Jurkat, Clone E6-1 (cell line): ENCODE measurements at regions not wholly inside any gene's neighbourhood (a gene's known extent, or its start where the extent isn't known, plus 50 kb on each side); places are given as distances from the start of the nearest gene placed in this dataset.
"Not testable (repeated sequence)": the region's sequence is repeated elsewhere in the genome, so short reads cannot be mapped to it uniquely, and the experiment has no call there.

ENCODE experiments used
- DNase-seq: peaks from one replicate; pipeline ENCODE4 v3.0.0-alpha.2; 2011; ENCODE audit warnings: low read depth, low spot score
- H3K4me3 ChIP-seq: 2 replicates; pipeline ENCODE4 v1.5.1; 2011; ENCODE audit warnings: mild to moderate bottlenecking, low read length, control low read depth, moderate library complexity

DNA sequence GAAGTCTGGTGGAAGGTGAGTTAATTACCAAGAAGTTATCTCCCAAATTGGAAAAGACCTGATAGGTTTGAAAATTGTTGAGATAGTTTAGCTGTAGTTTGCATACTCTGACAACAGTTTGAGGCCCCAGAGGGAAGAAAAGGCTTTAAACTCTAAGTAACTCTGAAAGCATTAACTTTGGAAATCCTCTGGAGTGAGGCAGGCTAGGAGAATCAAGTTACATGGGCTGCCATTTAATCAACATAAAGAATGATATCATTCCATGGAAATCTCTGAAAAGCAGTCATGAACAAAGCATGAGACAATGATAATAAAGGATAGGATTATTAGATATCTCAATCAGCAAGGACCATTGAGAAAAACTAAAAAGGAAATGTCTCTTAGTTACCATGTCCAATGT, 647.1 kb downstream of the ANKRD50 start:
- DNase-seq = no peak
- no peak overlapping the region for H3K4me3 ChIP-seq

DNA sequence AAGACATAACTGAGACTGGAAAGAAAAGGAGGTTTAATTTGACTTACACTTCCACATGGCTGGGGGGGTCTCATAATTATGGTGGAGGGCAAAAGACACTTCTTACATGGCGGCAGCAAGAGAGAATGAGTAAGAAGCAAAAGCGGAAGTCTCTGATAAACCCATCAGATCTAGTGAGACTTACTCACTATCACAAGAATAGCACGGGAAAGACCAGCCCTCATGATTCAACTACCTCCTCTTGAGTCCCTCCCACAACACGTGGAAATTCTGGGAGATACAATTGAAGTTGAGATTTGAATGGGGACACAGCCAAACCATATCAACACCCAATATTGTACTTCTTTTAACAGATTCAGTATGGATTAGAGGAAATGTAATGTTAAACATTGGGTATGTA, 646.6 kb downstream of the ANKRD50 start:
- DNase-seq = no peak
- H3K4me3 ChIP-seq = no peak overlapping the region

DNA sequence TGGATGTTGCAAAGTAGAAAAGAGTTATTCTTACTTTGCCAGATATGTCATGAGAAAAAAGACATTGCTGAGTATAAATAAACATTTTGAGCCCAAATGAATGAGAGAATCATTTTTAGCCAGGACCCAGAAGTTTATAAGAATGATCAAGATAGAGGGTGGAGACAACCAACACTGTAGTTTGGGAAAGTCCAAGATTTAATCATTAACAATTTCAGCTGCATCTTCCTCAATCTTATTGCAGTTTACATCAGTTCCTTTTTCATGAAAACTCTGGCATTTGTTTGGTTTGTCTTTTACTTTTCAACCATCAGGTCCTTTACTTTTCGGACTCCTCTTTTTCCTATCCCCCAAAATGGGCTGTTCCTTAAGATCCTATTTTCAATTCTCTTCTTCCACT, 645.9 kb downstream of the ANKRD50 start:
- no peak for DNase-seq
- H3K4me3 ChIP-seq = no peak overlapping the region

DNA sequence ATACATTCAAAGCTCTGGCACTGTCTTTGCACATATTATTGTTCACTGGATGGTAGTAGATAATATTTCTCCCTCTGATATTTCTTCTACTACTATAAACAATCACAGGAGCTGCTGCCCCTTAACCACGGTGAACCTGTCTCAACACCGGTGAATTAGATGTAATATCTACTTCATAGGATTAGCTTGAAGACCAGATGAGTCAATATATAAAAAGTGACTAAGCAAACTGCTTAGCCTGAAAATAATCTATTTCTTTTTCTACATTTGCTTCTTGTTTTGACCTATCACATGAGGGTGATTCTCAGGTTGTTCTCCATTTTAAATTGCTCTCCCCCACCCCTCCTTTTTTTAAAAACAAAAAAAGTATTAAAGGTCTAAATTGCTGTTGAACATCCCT, 645.5 kb downstream of the ANKRD50 start:
- no peak overlapping the region for H3K4me3 ChIP-seq
- DNase-seq = no peak

DNA sequence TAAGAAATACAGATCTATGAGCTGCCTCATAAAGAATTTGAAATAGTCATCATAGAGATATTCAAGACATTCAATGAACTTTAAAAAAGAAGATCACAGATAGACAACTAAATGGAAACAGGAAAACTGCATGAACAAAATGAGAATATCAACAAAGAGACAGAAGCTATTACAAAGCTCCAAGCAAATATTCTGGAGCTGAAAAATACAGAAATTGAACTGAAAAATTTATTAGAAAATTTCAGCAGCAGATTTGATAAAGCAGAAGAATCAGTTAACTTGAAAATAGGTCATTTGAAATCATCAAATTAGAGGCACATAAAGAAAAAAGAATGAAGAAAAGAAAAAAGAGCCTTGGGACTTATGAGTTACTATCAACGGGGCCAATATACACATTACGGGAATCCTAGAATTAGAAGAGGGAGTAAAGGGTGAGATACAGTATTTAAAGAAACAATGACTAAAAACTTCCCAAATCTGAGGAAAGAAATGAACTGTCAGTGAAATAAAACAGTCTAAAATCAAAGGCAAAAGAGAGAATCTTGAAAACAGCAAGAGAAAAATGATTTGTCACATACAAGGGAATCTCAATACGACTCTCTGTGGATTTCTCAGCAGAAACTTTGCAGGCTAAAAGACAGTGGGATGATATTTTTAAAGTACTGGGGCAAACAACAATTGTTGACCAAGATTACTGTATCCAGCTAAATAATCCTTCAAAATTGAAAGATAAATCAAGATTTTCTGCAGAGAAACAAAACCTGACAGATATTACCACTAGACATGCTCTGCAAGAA, 641.6 kb downstream of the ANKRD50 start:
- no peak overlapping the region for H3K4me3 ChIP-seq
- no peak for DNase-seq

DNA sequence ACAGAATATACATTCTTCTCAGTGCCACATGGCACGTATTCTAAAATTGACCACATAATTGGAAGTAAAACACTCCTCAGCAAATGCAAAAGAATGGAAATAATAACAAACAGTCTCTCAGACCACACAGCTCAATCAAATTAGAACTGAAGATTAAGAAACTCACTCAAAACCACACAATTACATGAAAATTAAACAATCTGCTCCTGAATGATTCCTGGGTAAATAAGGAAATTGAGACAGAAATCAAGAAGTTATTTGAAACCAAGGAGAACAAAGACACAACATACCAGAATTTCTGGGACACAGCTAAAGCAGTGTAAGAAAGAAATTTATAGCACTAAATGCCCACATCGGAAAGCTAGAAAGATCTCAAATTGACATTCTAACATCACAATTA, 637.3 kb downstream of the ANKRD50 start:
- DNase-seq, H3K4me3 ChIP-seq: not testable (repeated sequence)

DNA sequence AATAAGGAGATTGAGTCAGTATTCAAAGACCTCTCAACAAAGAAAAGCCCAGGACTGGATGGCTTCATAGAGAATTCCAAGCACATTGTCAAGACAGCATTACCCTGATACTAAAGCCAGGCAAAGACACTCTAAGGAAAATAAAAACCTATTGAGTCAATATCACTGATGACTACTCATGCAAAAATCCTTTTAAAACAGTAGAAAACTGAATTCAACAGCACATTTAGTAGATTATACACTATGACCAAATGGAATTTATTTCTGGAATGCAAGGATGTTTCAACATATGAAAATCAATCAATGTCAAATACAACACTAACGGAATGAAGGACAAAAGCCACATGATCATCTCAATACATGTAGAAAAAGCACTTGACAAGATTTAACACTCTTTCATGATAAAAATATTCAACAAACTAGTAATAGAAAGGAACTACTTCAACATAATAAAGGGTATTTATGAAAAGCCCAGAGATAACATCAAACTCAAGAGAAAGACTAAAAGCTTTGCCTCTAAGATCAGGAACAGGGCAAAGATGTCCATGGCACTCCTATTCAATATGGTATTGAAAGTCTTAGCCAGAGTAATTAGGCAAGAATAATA, 633.3 kb downstream of the ANKRD50 start:
- H3K4me3 ChIP-seq = no peak overlapping the region
- DNase-seq = no peak

DNA sequence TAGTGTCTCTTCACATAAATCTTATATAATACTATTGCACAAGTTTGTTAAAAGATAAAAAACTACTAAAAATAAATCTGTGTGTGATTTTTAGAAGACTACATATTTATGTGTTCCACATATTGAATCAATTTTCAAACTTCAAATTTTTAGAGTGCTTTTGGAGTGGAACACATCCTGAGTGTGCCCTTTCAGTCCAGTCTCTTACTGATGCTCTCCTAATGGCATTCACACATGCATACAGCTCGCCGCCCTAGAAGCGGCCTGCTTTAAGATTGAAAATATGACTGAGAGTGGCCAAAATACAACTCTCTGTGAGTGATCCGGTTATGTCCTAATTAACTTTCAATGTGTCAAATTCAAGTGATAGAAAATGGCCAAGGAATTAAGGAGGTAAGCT, 628.8 kb downstream of the ANKRD50 start:
- DNase-seq = no peak
- H3K4me3 ChIP-seq = no peak overlapping the region

DNA sequence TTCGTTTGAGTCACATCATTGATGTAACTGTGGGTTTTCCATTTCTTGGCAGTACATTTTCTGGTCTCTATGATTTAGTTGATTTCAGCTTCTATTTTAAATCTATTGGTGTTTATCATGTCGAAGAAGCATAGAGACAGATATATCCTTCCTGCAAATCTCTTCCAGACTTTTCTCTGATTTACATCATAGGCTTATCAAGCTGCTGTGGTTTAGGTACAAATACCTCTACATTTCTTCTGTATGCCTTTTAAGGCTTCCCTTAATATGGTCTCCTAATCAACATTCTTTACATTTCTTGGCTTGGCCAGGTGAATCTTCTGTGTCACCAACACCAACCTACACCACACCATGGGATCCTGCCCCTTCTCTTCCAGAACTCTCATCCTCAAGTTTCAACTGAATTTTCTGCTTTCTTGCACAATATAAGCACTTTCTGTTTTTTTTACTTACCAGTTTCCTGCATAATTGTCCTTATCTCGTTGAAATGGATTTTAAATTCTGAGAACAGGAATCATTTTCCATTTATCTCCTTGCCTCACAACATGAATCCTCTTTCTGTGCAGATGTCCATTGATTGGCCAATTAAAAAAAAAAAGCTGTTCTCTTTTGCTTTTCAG, 626.9 kb downstream of the ANKRD50 start:
- H3K4me3 ChIP-seq = no peak overlapping the region
- DNase-seq = no peak

DNA sequence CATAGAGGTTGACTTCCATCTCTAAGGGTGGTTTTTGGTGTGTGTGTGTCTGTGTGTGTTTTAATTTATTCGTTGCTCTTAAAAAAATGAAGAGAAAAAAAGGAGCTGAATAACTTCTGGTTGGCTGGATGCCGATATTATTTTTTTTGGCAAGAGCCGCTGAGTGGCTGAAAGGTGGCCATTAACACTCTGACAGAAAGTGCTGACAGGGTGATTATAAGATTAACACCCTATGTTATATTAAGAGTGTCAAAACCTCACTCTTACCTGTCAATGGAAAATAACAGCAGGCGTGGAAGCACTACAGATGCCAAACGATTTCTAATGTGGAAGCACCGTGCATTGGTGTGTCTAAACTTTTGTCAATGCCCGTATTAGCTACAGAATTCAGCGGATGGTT, 622.5 kb downstream of the ANKRD50 start:
- DNase-seq = no peak
- no peak overlapping the region for H3K4me3 ChIP-seq

DNA sequence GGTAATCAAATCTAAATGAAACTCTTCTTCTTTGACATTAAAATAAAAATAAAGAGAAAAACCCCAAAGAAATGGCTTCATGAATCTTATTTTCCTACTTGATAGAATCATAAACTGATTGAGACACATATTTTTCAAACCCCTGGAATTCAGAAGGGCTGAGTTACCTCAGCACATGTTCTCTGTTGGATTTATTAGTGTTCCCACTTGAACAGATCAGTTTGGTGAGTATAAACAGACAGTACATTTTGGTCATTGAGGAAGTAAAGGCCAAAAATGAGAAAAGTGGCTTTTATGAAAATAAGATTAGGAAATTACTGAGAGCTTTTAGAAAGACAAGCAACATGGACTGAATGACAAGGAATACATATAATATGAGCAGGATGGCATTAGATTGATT, 620.4 kb downstream of the ANKRD50 start:
- no peak overlapping the region for H3K4me3 ChIP-seq
- DNase-seq = no peak

DNA sequence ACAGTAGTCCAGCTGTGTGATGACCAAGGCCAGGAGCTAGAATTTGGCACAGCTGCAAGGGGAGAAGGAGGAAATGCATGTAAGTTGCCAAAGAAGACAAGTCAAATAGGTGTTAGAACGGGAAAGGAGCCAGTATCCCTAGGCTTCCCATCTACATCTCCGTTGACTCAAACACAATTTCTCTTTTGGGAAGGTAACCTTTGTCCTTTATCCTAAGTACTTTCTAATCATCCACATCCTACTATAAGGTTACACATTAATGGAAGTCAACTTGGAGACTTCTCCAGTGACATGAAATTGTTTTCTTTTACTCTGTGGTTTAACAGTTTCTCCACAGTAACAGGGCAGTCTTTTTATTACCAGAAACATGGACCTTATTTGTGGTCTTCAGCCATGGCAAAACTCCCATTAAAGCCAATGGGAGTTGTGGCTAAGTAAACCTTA, 620.0 kb downstream of the ANKRD50 start:
- no peak for DNase-seq
- H3K4me3 ChIP-seq = no peak overlapping the region

DNA sequence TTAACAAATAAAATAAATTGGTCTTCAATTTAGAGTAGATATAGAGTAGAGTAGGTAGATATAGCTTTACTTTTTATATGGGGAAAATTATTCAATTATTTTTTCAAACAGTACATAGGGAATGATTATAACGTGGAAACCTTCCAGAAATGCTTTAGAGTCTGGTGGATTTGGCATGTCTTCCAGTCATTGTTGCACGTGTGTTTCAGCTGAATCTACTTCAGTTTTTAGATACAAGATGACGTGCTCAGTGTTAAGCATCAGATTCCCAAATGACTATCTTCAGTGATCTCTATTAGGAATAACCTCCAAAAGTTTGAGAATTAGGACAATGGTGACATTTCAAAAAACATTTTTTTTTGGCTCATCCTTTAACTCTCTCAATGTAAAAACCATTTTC, 616.9 kb downstream of the ANKRD50 start:
- no peak for DNase-seq
- no peak overlapping the region for H3K4me3 ChIP-seq

DNA sequence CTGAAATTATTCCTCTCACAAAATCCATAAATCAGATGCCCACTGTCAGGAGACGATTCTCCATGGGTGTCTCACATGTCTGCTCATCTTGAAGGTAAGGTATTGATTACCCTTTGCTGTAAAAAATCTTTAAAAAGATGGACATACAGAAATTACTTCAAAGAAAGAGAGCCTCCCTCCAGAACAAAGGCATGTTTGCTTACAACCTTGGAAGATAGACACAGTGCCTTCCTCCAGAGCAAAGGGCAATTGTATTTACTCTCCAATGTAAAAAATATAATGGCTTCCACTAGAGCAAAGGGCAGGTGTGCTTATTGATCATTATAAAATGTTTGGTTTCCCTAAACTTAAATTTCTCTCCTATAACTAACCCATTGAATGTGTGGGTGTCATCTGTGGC, 616.2 kb downstream of the ANKRD50 start:
- DNase-seq = no peak

DNA sequence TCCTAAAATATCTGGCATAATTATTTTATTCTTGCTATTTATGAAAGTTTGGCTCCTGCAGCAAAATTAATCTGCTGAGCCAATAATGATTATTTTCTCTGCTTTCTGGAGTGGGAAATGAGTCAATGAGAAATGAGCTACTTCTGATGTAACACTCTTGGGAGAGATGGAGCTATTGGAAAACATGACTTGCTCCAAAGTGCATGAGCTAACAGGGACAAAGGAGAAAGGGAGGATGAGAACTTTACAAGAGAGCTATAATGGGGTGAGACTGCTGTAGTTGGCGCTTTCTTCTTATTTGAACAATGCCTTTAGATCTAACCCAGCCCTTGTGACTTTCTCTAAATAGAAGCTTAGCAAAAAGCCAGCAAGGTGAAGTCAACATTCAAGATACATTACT, 615.1 kb downstream of the ANKRD50 start:
- no peak overlapping the region for H3K4me3 ChIP-seq
- DNase-seq = no peak

More for the DNA sequence above, 616.2 kb downstream of the ANKRD50 start:
- no peak overlapping the region for H3K4me3 ChIP-seq

DNA sequence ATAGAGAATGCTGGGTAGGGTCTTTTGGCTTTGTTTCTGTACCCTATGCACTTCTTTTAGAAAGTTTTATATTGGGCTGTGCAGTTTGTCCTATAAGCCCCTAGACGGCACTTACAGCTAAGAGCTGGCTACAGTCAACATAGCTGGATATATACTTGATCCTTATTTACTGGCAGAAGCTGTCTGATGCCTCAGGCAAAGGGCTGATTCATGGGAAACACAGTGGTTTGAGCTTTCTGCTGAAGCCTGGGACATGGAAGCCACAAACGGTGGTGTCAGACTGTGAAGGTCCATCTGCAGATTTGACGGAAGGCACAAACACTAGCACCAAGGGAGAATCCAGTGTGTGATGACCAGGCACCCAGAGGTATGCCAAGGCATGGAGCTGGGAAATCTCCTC, 608.4 kb downstream of the ANKRD50 start:
- no peak overlapping the region for H3K4me3 ChIP-seq
- no peak for DNase-seq

DNA sequence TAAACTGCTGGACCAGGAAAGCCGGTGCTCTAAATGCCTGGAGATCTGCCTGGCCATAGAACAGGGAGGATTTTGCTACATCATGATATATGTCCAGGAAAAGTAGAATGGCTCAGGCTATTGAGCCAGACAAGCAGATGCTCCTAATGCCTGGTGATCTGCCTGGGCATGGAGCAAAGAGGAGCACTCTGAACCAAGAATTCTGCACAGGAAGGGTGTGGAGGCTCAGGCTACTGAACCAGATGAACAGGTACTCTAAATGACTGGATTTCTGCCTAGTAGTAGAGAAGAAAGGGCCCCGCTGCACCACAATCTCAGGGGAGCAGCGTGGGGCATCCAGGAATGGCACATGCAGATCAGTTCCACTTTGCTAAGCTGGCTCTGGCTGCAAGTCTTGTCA, 607.9 kb downstream of the ANKRD50 start:
- DNase-seq = no peak
- H3K4me3 ChIP-seq = no peak overlapping the region

DNA sequence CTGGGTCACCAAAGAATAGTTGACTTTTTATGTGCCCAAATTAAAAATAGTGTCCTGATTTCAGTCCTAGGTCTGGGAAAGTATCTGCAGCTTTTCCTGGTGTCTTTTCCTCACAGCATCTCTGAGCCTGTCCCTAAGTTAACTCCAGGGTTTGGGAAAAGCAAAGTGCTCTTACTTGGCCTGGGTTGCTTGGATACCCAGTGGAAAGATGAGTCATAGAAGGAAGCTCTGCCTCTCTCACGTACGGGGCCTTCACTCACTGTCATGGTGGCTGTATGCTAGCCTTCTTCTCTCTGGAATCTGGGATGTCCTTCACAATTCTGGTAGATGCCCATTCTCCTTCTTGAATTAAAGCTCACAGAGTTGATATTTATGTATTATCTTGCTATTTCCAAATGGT, 607.3 kb downstream of the ANKRD50 start:
- H3K4me3 ChIP-seq = no peak overlapping the region
- no peak for DNase-seq

DNA sequence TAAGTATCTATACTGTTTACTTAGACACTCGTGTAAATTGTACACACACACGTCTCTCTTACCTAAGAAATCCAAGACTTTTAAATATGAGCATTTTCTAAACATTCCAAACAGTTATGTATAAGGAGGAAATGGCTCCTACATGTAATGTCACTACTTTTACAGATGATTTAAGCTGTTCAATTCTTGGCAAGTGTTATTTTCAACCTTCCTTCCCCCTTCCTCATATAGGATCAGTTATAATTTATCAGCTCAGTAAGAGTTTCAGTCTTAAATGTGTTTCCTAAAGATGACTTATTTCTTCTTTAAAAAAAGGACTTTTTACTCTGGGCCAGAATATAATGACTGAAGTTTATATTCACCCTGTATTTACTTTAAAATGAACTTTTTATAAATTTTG, 601.1 kb downstream of the ANKRD50 start:
- no peak for DNase-seq
- no peak overlapping the region for H3K4me3 ChIP-seq

DNA sequence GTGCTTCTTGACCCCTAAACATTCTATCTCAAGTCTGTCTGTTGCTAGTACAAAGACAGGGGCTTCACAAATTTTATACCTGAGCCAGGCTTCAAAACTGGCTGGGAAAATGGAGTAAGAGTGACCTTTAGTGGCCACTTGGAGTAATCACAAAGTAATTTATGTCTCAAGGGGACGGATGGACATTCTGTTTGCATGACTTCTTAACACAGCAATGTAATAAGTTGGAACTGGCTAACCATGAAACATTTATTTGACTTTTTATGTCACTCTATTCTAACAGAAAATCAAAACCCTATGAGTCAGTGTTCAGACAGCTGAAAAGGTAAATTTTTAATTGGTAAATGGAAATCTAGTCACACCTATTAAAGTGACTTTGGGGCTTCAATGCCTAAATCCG, 600.6 kb downstream of the ANKRD50 start:
- no peak overlapping the region for H3K4me3 ChIP-seq
- DNase-seq = peak; percentile 7

DNA sequence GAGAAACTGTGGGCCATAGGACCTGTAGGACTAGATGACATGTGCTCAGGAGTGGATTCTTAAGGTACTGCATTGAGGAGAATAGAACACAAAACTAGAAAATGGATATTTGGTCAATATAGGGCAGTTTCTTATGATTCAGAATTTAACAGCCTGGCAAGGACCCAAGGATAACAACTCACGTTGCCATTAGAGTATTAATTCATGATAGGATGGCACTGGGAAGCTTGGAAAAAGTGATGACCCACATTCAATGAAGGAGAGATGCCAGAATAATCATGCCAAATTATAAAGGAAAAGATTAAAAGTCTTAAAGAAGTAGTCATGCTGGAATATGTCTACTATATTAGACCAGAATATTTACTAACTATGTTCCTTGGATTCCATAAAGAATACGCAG, 594.5 kb downstream of the ANKRD50 start:
- DNase-seq = no peak
- no peak overlapping the region for H3K4me3 ChIP-seq
